NCI-H345 treated with DMSO at 0.1 percent for 48 hours (cell line): ENCODE measurements at regions not wholly inside any gene's neighbourhood (a gene's known extent, or its start where the extent isn't known, plus 50 kb on each side); places are given as distances from the start of the nearest gene placed in this dataset.
"Not testable (repeated sequence)": the region's sequence is repeated elsewhere in the genome, so short reads cannot be mapped to it uniquely, and the experiment has no call there.

Experiments
- DNase-seq: peaks from one replicate; lab custom pipeline; 2025; ENCODE audit not compliant: unreplicated experiment; lab: John Stamatoyannopoulos, UW

- DNase-seq = no peak
These were observed 887.1 kb downstream of the LRRIQ3 start for GRCh38 chr1:73310797-73311381.

GRCh38 chr1:73306899-73307555 lies 890.9 kb downstream of the LRRIQ3 start:
- no peak for DNase-seq

GRCh38 chr1:73273886-73274285 lies 924.1 kb downstream of the LRRIQ3 start:
- no peak for DNase-seq

- DNase-seq = not testable (repeated sequence)
These were observed 952.8 kb downstream of the LRRIQ3 start for GRCh38 chr1:73245196-73245595.

GRCh38 chr1:73218995-73219546 lies 936.7 kb upstream of the NEGR1 start:
- DNase-seq = no peak

- no peak for DNase-seq
These were observed 923.1 kb upstream of the NEGR1 start for GRCh38 chr1:73205294-73205973.

GRCh38 chr1:73197972-73198371 lies 915.6 kb upstream of the NEGR1 start:
- DNase-seq = no peak

- DNase-seq = no peak
These were observed 912.6 kb upstream of the NEGR1 start for GRCh38 chr1:73194965-73195364.

- not testable (repeated sequence) for DNase-seq
These were observed 901.2 kb upstream of the NEGR1 start for GRCh38 chr1:73183581-73183980.

GRCh38 chr1:73181190-73181540 lies 898.8 kb upstream of the NEGR1 start:
- no peak for DNase-seq

- DNase-seq = no peak
These were observed 898.3 kb upstream of the NEGR1 start for GRCh38 chr1:73180397-73181189.

GRCh38 chr1:73176902-73177301 lies 894.6 kb upstream of the NEGR1 start:
- no peak for DNase-seq

GRCh38 chr1:73167009-73167657 lies 884.8 kb upstream of the NEGR1 start:
- DNase-seq = no peak

GRCh38 chr1:73162564-73162963 lies 880.2 kb upstream of the NEGR1 start:
- DNase-seq = no peak

- no peak for DNase-seq
These were observed 879.1 kb upstream of the NEGR1 start for GRCh38 chr1:73161418-73161817.

- DNase-seq = no peak
These were observed 878.4 kb upstream of the NEGR1 start for GRCh38 chr1:73160759-73161158.

- DNase-seq = no peak
These were observed 862.0 kb upstream of the NEGR1 start for GRCh38 chr1:73144311-73144710.

GRCh38 chr1:73136975-73137374 lies 854.6 kb upstream of the NEGR1 start:
- no peak for DNase-seq

GRCh38 chr1:73106931-73107330 lies 824.6 kb upstream of the NEGR1 start:
- no peak for DNase-seq

GRCh38 chr1:73105755-73106154 lies 823.4 kb upstream of the NEGR1 start:
- DNase-seq = no peak

GRCh38 chr1:73104749-73105148 lies 822.4 kb upstream of the NEGR1 start:
- DNase-seq = no peak
